HG02623 (cell line): ENCODE measurements at regions not wholly inside any gene's neighbourhood (a gene's known extent, or its start where the extent isn't known, plus 50 kb on each side); places are given as distances from the start of the nearest gene placed in this dataset.
"Not testable (repeated sequence)": the region's sequence is repeated elsewhere in the genome, so short reads cannot be mapped to it uniquely, and the experiment has no call there.

Experiments
- ATAC-seq: cut with Tn5 transposase; IDR thresholded peaks from one replicate; pipeline ENCODE4 v1.9.1; 2021; ENCODE audit warnings: moderate library complexity; ENCODE audit not compliant: unreplicated experiment

GRCh38 chr17:33680472-33680871 is 387.4 kb upstream of the ASIC2 start:
- no peak for ATAC-seq

DNA sequence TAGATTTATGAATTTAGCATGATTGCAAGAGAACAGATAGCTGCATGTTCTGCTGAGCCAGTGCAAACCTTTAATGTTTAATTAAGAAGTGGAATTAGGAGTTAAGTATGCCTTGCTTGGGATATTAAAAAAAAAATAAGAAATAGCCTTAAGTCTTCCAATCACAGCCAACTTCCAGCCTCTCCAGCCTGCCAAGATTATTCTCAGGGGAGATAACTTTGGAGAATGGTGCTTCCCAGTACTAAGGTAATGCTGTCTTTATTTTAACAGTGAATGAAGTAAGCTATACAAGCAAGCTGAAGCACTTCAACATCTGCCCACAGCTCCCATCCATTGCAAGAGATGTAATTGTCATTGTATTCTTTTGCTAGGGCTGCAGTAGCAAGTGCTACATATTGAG is 389.5 kb upstream of the ASIC2 start:
- ATAC-seq, result no peak

DNA sequence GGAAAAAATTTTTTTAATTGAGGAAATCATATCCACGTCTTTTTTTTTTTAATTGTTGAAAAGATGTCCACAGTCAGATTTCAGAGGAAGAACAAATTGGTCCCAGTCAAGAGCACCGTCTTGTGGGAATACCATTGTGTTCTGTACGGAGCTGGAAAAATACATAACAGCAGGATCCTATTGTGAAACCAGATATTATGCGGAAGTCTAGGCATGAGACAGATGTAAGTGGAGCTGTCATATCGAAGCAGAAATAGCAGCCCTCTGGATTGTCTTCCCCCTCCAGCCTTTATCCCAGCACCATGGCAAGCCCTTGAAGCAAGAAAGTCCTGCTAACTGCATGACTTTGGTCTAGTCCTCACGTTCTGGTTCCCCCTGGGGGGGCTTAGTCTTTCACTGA is 391.6 kb upstream of the ASIC2 start:
- ATAC-seq, result no peak

DNA sequence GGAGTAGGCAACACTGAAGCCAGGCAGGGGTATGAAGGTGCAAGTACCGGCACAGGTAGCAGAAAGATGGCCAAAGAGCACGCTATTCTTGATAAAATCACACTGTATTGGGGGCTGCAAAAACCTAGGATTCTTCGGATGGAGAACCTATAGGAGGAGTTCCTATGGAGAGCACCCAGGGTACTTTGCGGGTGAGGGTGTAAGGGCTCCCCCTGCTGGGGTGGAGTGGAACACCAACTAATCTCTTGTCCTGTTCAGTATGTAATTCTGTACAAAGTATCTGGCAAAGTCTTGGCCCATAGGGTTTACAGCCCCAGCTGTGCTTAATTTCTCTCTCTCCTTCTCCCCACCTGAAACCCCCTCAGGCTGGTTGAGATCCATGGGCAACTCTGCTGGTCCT is 393.1 kb upstream of the ASIC2 start:
- ATAC-seq, result no peak

DNA sequence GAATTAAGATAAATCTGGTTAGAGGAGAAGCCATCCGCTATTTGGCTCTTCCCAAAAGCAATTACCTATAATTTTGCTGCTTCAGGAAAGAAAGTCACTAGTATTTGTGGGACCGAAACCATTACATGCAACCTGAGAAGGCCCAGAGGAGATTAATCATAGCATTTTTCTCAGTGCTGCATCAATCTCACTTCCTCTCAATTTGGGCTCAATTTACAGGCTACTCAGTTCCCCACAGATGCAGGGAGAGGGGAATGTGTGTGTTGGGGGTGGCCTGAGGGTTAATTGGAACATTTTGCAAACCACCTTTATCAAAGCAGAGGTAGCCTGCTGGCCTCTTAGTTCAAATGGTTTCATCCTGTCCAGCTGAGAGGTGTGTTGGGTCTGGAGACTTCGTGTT is 394.7 kb upstream of the ASIC2 start:
- ATAC-seq, result no peak

GRCh38 chr17:33688771-33689170 is 395.7 kb upstream of the ASIC2 start:
- ATAC-seq, result no peak

DNA sequence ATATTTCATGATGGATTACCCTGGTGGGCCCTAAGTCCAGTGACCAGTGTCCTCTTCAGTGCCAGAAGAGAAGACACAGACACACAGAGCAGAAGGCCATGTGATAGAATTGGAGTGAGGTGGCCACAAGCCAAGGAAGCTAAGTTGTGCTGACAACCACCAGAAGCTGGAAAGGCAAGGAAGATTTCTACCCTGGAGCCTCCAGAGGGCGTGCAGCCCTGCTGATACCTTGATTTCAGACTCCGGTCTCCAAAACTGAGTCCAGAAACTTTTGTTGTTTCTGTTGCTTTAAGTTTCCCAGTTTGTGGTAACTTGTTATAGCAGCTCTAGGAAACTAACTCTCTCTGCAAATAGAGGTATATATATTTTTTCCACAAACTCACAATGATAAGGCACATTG is 396.6 kb upstream of the ASIC2 start:
- ATAC-seq, result no peak

GRCh38 chr17:33695431-33695830 is 402.3 kb upstream of the ASIC2 start:
- ATAC-seq, result no peak

GRCh38 chr17:33696102-33696501 is 403.0 kb upstream of the ASIC2 start:
- ATAC-seq, result no peak

- no peak for ATAC-seq
These were observed 404.5 kb upstream of the ASIC2 start for GRCh38 chr17:33697557-33697956.

DNA sequence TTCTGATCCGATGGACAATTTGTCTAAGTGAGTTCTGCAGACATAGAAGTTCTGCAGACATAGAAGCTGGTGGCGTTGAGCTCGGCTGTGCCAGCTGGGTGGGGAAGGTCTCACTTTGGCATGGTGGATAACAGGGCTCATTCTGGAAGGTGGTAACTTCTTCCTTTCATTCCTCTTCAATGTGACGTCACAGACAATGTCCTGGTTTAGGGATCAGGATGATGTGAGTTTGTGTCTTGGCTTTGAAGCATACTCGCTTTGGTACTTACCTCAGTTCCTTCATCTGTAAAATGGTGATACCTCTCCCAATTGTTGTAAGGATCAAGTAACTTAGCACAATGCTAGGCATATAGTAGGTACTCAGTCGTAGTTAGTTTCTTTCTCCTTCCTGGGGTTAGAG is 408.8 kb upstream of the ASIC2 start:
- ATAC-seq, result no peak

DNA sequence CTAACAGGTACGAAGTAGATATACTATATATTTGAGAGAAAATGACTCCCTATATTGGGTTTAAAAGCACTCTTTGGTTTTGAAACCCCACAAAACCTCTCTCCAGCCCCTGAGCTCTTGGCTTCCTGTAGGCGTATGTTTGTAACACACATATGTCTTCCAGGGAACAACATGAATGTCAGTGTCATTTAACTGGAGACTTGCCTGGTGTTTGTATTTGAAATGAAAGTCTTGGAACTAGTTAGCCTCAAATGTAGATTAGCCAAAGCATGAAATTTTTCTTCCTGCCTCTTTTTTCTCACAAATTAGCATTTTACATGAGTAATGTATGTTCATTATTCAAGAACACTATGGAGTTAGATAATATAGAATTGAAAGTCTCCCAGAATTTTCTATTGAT is 411.8 kb upstream of the ASIC2 start:
- no peak for ATAC-seq

DNA sequence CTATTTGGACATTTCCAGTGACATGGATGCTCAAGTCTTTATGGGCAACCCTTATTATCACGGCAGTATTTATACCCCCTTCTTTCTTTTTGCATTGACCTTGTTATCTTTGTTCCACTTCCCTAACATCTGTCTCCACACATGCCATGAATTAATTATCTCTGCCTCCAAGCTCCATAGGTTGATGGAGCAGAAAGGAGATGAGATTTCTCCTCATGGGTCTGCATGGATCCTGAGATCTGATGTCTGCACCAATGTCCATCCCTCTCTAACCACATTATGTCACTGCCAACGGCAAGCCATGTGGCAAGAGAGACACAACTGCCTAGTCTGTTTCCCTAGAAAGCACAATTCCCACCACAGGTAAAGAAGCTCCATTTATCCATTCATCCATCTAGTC is 416.8 kb upstream of the ASIC2 start:
- no peak for ATAC-seq

DNA sequence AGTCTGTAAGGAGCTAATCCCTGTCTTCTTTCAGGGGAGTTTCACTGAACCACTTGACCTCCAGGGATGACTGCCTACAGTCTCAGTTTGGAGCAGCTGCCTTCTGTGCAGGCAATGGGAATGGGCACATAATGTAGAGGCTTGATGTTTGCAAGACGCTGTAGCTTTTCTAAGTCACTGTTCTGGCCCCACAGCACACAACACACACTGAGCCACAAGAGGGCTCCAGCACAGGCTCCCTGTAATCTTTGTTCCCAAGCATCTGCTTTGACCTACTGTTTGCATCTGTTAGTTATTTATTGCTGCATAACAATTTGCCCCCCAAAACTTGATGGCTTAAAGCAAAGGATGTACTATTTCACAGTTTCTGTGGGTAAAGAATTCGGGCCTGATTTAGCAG is 419.0 kb upstream of the ASIC2 start:
- no peak for ATAC-seq

- ATAC-seq, result no peak
These were observed 423.9 kb upstream of the ASIC2 start for GRCh38 chr17:33716957-33717356.

- not testable (repeated sequence) for ATAC-seq
These were observed 430.6 kb upstream of the ASIC2 start for GRCh38 chr17:33723736-33724135.

- ATAC-seq, result no peak
These were observed 432.7 kb upstream of the ASIC2 start for GRCh38 chr17:33725675-33726271.

DNA sequence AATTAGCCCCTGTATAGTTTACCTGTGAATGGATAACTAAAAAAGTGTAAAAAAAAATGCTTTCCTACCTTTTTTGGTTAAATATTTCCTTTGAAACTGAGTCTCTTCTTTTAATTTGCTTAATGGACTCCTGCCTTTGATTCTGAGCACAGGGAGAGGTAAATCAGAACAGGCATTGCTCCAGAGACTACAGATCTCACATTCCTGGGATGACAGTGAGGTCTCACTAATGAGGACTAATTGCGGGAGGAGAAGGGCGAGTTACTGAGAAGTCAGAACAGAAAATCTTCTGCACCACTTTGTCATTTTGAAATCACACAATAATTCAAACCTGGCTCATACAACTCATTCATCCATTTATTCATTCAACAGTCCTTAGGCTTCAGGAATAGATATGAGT is 437.0 kb upstream of the ASIC2 start:
- no peak for ATAC-seq

GRCh38 chr17:33732116-33732515 is 439.0 kb upstream of the ASIC2 start:
- ATAC-seq, result no peak

DNA sequence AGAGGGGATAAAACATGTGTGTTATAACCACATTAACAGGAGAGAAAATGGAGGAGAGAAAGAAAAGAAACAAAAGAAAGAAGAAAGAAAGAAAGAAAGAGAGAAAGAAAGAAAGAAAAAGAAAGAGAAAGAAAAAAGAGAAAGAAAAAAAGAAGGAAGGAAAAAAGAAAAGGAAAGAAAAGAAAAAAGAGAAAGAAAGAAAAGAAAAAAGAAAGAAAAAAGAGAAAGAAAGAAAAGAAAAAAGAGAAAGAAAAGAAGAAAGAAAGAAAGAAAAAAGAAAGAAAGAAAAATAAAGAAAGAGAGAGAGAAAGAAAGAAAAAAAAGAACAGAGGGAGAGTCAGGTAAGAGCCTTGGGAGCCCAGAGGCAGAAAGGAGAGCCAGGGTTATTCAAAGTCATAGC is 446.6 kb upstream of the ASIC2 start:
- no peak for ATAC-seq

GRCh38 chr17:33745047-33745760 is 452.1 kb upstream of the ASIC2 start:
- no peak for ATAC-seq

GRCh38 chr17:33749171-33749570 is 456.1 kb upstream of the ASIC2 start:
- no peak for ATAC-seq
